ENCODE measurements at regions not wholly inside any gene's neighbourhood (a gene's known extent, or its start where the extent isn't known, plus 50 kb on each side); places are given as distances from the start of the nearest gene placed in this dataset.

DNA sequence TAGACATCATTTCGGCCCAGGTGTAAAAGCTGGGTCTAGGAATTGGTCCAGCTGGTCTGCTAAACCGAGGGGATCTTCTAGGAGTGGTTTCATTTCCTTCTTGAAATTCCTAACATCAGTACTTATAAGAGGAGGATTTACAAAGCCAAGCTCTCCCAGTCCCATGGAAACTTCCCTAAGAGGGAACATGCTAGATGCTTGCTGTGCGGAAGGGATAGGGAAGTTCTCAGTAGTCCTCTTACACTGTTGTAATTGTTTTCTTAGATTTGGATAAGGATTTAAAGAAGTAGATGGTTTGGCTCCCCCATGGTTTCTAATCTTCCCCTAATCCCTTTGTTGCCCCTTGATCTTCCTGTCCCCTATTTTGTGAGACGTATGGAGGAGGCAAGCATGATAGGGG is 89.7 kb upstream of the XCR1 start:
- TF ChIP-seq, protein P1, sequence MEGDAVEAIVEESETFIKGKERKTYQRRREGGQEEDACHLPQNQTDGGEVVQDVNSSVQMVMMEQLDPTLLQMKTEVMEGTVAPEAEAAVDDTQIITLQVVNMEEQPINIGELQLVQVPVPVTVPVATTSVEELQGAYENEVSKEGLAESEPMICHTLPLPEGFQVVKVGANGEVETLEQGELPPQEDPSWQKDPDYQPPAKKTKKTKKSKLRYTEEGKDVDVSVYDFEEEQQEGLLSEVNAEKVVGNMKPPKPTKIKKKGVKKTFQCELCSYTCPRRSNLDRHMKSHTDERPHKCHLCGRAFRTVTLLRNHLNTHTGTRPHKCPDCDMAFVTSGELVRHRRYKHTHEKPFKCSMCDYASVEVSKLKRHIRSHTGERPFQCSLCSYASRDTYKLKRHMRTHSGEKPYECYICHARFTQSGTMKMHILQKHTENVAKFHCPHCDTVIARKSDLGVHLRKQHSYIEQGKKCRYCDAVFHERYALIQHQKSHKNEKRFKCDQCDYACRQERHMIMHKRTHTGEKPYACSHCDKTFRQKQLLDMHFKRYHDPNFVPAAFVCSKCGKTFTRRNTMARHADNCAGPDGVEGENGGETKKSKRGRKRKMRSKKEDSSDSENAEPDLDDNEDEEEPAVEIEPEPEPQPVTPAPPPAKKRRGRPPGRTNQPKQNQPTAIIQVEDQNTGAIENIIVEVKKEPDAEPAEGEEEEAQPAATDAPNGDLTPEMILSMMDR (conservative IDR thresholded peaks at IDR 0.05; ENCODE audit: low read depth, low read length) = no peak
- TF ChIP-seq EZH2 (IDR thresholded peaks at IDR 0.05; ENCODE audit: low read length, unreplicated experiment) (no peak), EZH2phosphoT487 (IDR thresholded peaks at IDR 0.05; ENCODE audit: borderline replicate concordance, low read length) (no peak)
